HG02798 (cell line): ENCODE measurements at regions not wholly inside any gene's neighbourhood (a gene's known extent, or its start where the extent isn't known, plus 50 kb on each side); places are given as distances from the start of the nearest gene placed in this dataset.
"Not testable (repeated sequence)": the region's sequence is repeated elsewhere in the genome, so short reads cannot be mapped to it uniquely, and the experiment has no call there.

Source experiments
- ATAC-seq: cut with Tn5 transposase; IDR thresholded peaks from one replicate; pipeline ENCODE4 v1.9.1; 2021; ENCODE audit warnings: mild to moderate bottlenecking; ENCODE audit not compliant: unreplicated experiment, poor library complexity

- ATAC-seq: no peak
Measured at GRCh38 chr6:79810871-79811270, 136.5 kb downstream of the ELOVL4 start.

DNA sequence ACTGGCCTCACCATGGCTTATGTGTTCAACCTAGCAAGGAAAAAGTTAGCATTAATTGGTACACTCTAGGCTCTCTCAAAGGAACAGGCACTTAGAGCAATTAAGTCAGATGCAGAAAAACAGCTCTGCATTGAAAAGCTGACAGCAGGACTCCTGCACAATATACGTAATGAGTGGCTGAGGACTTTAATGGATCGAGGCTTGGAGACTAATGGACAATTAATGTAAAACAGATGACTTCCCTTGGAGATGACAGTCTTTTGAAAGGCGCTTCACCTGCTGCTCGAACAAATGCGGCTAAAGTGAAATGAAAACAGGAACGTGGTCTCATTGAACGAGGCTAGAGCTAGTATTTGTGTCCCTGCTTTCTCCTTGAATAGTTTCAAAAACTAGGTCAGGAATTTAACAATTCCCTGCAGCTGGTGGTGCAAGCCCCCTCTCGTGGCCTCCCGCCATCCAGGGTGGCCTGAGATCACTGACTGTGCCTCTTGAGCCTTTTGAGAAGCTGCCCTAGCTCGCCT lies 137.1 kb downstream of the ELOVL4 start:
- no peak for ATAC-seq

DNA sequence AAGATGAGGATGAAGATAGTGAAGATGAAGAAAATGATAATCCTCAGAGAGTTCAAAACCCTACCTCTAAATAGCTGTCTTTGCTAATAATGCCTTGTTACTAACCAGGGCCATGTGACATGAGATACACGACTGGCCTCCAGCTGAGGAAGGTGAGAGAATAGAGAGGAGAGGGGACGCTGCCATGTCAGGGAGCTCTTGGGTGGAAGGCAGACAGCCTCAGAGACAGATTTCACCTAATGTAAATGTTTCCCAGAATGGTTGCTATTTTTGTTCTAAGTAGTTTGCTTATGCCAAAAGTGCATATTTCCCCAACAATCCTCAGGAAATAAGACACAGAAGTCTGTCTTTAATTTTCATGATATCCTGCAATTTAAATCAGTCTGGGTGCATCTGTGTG lies 138.4 kb downstream of the ELOVL4 start:
- no peak for ATAC-seq

GRCh38 chr6:79806661-79807060 lies 140.7 kb downstream of the ELOVL4 start:
- not testable (repeated sequence) for ATAC-seq

DNA sequence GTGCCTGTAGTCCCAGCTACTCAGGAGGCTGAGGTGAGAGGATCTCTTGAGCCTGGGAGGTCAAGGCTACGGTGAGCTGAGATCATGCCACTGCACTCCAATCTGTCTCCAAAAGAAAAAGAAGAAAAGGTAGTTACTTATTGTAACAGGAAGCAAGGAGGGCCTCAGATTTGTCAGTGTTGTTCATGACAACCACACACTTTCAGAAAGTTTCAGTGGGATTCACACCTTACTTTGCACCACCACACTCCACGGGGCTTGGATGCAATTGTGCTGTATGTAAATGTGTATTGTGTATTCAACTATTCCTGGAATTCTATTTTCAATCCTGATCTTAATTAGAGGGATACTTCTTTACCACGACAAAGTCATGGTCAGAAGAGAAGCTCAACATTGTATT lies 142.6 kb downstream of the ELOVL4 start:
- no peak for ATAC-seq

DNA sequence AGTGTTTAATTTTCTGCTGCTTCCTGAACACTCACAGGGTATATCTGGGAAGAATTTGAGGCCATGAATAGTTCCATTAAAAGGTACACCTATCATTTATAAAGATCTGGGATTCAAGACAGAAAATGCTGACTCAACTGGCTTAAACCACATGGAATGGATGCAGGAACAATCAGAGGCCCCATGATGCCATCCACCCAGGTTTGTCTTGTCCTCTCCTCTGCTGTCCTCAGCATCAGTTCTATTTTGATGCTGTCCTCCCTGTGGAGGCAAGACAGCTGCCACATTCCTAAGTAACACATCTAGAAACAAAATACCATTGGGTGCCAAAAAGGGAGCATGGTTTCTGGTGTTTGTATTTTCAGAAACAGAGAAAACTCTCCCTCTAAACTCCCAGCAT lies 143.4 kb downstream of the ELOVL4 start:
- no peak for ATAC-seq

GRCh38 chr6:79802657-79803300 lies 144.6 kb downstream of the ELOVL4 start:
- no peak for ATAC-seq

DNA sequence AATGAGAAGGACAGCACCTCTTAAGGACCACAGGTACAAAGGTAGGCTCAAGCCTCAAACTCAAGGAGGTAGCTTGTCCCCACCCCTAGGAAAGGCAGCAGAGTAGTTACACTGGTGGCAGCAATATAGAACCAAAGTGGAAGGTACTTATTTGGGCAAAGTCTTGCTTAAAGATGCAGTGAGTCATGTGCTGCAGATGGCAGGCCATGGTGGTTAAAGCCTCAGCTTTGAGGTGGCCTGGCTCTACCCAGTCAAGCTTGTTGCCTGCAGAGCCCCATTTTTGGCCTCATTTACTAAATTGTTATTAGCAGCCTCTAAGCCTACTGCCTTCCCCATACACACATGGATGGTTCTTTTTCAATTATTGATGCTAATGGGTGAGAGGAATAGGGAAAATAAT lies 146.0 kb downstream of the ELOVL4 start:
- ATAC-seq: no peak

DNA sequence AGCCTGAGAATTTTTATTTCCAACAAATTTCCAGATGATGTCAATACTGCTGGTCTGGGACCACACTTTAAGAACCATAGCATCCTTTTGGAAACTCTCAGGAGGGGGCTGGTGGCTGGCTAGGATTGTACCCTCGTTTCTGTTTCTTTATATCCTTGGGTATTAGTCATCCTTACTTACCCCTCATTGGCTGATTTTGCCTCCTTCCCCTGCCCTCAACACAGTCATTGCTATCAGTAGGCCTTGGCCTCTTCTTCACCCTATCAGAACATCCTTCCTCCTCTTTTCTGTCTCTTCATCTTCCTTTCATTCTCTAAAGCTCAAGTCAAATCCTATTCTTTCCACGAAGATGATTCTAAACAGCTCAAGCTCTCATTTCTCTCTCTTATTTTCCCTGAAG lies 148.5 kb downstream of the ELOVL4 start:
- ATAC-seq: no peak

DNA sequence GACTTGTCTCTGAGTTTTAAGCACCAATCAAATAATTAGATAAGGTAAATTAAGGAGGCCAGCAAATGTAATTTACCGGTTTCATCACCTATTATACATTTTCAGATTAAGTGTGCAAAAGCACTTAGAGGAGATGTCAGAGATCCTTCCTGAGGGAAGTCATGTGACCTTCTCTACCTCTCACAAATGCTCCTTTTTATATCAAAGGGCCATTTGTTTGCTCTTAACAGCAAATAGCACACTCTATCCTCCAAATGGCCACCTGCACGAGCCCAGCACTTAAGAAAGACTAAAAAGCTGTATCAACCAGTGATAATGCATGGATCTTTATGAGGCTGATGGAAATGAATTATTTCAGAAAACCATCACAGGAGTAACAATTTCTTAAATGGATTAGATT lies 149.4 kb downstream of the ELOVL4 start:
- no peak for ATAC-seq

DNA sequence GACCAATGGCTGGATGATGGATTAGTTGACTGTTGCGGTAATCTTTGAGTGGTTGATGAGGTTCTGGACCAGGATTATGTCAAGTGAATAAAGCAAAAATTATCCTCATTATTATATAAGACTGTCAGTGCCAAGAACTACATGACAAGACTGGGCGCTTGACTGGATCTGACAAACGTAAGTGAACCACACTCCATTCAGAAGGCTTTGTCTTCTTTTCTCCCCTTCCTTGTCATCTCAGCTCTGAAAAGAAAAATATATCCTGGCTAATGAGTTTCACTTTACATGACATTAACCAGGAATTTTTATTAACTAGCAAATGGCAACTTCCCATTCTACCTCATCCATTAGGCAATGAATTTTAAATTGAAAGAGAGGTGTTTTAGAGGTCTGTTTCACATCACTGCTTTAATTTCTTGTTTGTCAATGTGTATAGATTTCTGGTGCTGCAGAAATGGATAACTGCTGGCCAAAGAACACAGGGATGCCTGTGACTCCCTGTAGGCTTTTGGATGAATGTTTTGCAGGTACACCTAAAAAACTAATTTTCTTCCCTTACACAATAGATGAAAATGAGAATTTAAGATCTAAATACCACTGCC lies 150.1 kb downstream of the ELOVL4 start:
- ATAC-seq: no peak

GRCh38 chr6:79796197-79796596 lies 151.2 kb downstream of the ELOVL4 start:
- ATAC-seq: no peak

DNA sequence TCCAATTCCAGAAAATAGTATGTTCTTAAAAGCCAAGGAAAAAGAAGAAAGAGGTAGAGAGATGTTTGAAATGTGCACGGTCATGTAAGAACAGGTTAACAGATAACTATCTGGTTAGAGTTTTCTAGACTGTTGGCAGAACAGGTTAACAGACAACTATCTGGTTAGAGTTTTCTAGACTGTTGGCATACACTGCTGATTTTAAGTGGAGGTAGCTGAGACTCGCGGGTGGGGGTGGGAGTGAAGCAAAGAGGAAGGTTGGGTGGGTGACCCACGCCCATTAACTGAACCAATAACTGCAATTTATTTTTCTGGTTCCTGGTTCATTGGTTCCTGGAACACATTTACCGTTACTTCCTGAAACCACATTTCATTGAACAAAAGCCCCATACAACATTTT lies 157.5 kb downstream of the ELOVL4 start:
- no peak for ATAC-seq

DNA sequence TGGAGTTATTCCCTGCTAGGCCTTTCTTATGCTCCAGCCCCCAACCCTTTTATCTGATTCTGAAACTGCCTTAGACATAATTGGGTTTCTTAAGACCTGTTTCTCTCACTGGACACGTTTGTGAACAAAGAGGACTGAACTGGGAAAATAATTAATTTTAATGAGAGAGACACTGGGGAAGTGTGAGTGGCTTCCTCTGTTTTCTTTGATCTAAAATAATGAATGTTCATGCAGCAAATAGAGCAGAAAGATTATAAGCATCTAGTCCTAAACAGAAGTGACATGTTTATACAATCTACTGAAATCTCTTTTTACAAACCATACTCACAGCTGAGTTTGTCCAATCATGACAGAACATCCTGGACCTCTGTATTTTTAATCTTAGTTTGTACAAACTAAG lies 157.6 kb downstream of the SH3BGRL2 start:
- no peak for ATAC-seq

GRCh38 chr6:79787626-79788025 lies 156.5 kb downstream of the SH3BGRL2 start:
- ATAC-seq: no peak

- no peak for ATAC-seq
Measured at GRCh38 chr6:79784395-79784753, 153.2 kb downstream of the SH3BGRL2 start.

GRCh38 chr6:79783670-79784394 lies 152.7 kb downstream of the SH3BGRL2 start:
- ATAC-seq: no peak

GRCh38 chr6:79782792-79783580 lies 151.9 kb downstream of the SH3BGRL2 start:
- ATAC-seq: no peak

DNA sequence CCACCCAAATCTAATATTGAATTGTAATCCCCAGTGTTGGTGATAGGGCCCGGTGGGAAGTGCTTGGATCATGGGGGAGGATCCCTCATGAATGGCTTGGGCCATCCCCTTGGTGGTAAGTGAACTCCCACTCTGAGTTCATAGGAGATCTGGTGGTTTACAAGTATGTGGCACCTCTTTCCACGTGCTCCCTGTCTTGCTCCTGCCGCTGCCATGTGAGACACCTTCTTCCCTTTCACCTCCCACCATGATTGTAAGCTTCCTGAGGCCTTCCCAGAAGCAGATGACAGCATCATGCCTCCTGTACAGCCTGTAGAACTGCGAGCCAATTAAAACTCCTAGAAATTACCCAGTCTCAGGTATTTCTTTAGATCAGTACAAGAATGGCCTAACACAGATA lies 150.8 kb downstream of the SH3BGRL2 start:
- ATAC-seq: no peak

DNA sequence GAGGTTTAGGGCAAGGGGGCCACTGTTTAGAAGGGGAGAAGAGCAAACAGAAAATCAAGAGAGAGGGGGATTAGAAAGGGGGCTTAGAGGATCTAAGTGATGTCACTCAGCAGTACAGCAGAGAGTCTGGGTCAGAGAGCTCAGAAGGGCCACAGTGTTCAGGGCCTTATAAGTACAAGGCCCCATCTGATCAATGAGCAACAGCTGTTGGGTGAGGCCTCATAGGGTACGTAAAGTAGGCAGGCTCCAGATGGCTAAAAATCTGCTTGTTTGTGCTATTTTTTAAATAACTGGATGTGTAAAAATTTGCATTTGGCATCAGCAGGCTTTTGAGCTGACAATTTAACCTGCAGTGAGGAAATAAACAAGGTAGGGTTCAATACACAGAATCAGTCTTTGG lies 149.8 kb downstream of the SH3BGRL2 start:
- no peak for ATAC-seq

GRCh38 chr6:79778816-79779215 lies 147.7 kb downstream of the SH3BGRL2 start:
- ATAC-seq: no peak
